ENCODE measurements at regions not wholly inside any gene's neighbourhood (a gene's known extent, or its start where the extent isn't known, plus 50 kb on each side); places are given as distances from the start of the nearest gene placed in this dataset.

DNA sequence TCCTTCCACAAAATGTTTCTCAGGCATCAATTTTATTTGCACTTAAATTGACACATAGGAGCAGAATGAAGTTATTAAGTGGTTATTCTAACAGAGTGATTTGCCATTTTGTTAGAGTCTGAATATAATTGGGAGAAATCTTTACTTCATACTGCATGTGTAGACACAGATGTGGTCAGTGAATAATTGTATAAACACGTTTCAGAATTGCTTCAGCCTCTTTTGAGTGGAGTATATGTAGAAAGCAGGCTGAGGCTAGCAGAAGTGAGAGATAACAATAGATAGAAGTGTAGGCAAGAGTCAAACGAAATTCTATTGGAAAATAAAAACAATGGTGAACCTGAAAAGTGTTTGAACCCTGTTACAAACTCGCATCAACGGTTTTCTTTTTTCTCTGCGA lies 270.7 kb downstream of the TMEM167A start:
- no peak overlapping the region for H3K4me3 ChIP-seq (ENCODE audit: low read length, poor library complexity, severe bottlenecking)
- H3K9ac ChIP-seq (ENCODE audit: low read depth, low read length, poor library complexity, severe bottlenecking): no peak overlapping the region
- no peak overlapping the region for H3K4me2 ChIP-seq (ENCODE audit: low read depth, low read length, poor library complexity, severe bottlenecking)
- H2AFZ ChIP-seq (ENCODE audit: low read length): no peak overlapping the region
- TF ChIP-seq, protein P1, sequence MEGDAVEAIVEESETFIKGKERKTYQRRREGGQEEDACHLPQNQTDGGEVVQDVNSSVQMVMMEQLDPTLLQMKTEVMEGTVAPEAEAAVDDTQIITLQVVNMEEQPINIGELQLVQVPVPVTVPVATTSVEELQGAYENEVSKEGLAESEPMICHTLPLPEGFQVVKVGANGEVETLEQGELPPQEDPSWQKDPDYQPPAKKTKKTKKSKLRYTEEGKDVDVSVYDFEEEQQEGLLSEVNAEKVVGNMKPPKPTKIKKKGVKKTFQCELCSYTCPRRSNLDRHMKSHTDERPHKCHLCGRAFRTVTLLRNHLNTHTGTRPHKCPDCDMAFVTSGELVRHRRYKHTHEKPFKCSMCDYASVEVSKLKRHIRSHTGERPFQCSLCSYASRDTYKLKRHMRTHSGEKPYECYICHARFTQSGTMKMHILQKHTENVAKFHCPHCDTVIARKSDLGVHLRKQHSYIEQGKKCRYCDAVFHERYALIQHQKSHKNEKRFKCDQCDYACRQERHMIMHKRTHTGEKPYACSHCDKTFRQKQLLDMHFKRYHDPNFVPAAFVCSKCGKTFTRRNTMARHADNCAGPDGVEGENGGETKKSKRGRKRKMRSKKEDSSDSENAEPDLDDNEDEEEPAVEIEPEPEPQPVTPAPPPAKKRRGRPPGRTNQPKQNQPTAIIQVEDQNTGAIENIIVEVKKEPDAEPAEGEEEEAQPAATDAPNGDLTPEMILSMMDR (conservative IDR thresholded peaks at IDR 0.05; ENCODE audit: low read length): no peak
- no peak for TF ChIP-seq EZH2phosphoT487 (IDR thresholded peaks at IDR 0.05; ENCODE audit: borderline replicate concordance)
- H3K9me3 ChIP-seq (ENCODE audit: insufficient read depth, low read depth, low read length): no peaks in the 10 kb centered on the region
- no peaks in the 10 kb centered on the region for H3F3A ChIP-seq (ENCODE audit: low read depth)
- H3K4me1 ChIP-seq (ENCODE audit: insufficient read depth, low read length, poor library complexity, severe bottlenecking): no peaks in the 10 kb centered on the region
- H3K27me3 ChIP-seq (ENCODE audit: insufficient read depth, low read length, poor library complexity, severe bottlenecking): no peaks in the 10 kb centered on the region
- H4K20me1 ChIP-seq (ENCODE audit: insufficient read depth, low read length, poor library complexity, severe bottlenecking): no peaks in the 10 kb centered on the region
- H3K36me3 ChIP-seq (ENCODE audit: insufficient read depth, low read length): no peaks in the 10 kb centered on the region
- no peaks in the 10 kb centered on the region for H3K79me2 ChIP-seq (ENCODE audit: insufficient read depth, low read length)
- H3K9me2 ChIP-seq (replicated peaks; ENCODE audit: low read depth, low read length): no peaks in the 10 kb centered on the region

DNA sequence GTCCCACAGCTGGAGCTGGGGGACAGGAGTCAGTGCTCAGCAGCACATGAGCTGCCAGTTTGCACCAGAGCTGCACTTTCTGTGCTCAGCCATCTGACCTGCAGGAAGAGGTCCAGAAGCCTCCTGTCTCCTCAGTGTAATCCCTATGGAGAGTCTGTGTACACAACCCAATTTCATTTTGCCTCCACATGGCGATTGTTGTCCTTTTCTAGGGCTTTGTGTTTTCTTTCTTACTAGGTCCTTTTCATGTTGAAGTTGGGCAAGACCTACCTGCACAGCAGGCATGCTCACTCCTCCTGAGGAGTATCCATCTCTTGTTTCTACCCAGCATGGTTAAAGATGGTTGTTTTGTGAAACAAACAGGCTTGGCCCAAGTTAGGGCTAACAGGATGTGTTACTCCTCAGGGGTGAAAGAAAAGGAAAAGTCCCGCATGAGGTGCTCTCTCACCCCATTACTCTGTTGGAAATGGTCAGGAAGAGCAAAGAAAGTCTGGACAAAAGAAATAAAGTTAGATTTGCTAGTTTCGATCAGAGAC lies 273.0 kb downstream of the TMEM167A start:
- no peaks in the 10 kb centered on the region for H3K79me2 ChIP-seq (ENCODE audit: insufficient read depth, low read length)
- H3K9me2 ChIP-seq (replicated peaks; ENCODE audit: low read depth, low read length): no peaks in the 10 kb centered on the region
- H3K36me3 ChIP-seq (ENCODE audit: insufficient read depth, low read length): no peaks in the 10 kb centered on the region
- H2AFZ ChIP-seq (ENCODE audit: low read length): no peak overlapping the region
- H3K4me1 ChIP-seq (ENCODE audit: insufficient read depth, low read length, poor library complexity, severe bottlenecking): no peaks in the 10 kb centered on the region
- no peaks in the 10 kb centered on the region for H3K9me3 ChIP-seq (ENCODE audit: insufficient read depth, low read depth, low read length)
- H3K4me2 ChIP-seq (ENCODE audit: low read depth, low read length, poor library complexity, severe bottlenecking): no peak overlapping the region
- TF ChIP-seq, protein P1 (conservative IDR thresholded peaks at IDR 0.05; ENCODE audit: low read length): no peak
- TF ChIP-seq EZH2phosphoT487 (IDR thresholded peaks at IDR 0.05; ENCODE audit: borderline replicate concordance): no peak
- no peak overlapping the region for H3K4me3 ChIP-seq (ENCODE audit: low read length, poor library complexity, severe bottlenecking)
- no peak overlapping the region for H3K9ac ChIP-seq (ENCODE audit: low read depth, low read length, poor library complexity, severe bottlenecking)
- H3K27me3 ChIP-seq (ENCODE audit: insufficient read depth, low read length, poor library complexity, severe bottlenecking): no peaks in the 10 kb centered on the region
- H3F3A ChIP-seq (ENCODE audit: low read depth): no peaks in the 10 kb centered on the region
- no peaks in the 10 kb centered on the region for H4K20me1 ChIP-seq (ENCODE audit: insufficient read depth, low read length, poor library complexity, severe bottlenecking)

DNA sequence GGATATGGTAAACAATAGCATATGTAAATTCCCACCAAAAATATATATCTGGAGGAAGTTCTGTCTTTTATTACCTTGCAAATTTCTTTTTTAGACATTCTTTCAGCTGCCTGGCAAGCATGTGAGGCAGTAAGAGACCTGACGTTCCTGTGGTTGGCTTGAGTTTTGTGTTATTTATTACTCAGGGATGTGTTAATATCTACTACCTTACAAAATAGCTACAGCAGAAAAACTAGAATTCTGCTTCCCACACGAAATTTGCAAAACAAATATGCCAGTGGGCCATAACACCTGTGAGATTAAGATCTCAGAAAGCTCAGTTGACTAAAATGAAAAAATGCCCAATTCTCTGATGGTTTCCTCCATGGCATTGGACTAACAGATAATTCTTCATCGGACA lies 274.2 kb downstream of the TMEM167A start:
- H3K9me3 ChIP-seq (ENCODE audit: insufficient read depth, low read depth, low read length): no peaks in the 10 kb centered on the region
- TF ChIP-seq EZH2phosphoT487 (IDR thresholded peaks at IDR 0.05; ENCODE audit: borderline replicate concordance): no peak
- TF ChIP-seq, protein P1 (conservative IDR thresholded peaks at IDR 0.05; ENCODE audit: low read length): no peak
- H3K27me3 ChIP-seq (ENCODE audit: insufficient read depth, low read length, poor library complexity, severe bottlenecking): no peaks in the 10 kb centered on the region
- no peak overlapping the region for H3K4me3 ChIP-seq (ENCODE audit: low read length, poor library complexity, severe bottlenecking)
- no peak overlapping the region for H2AFZ ChIP-seq (ENCODE audit: low read length)
- H3K79me2 ChIP-seq (ENCODE audit: insufficient read depth, low read length): no peaks in the 10 kb centered on the region
- no peaks in the 10 kb centered on the region for H3K4me1 ChIP-seq (ENCODE audit: insufficient read depth, low read length, poor library complexity, severe bottlenecking)
- H3F3A ChIP-seq (ENCODE audit: low read depth): no peaks in the 10 kb centered on the region
- H3K4me2 ChIP-seq (ENCODE audit: low read depth, low read length, poor library complexity, severe bottlenecking): no peak overlapping the region
- H3K36me3 ChIP-seq (ENCODE audit: insufficient read depth, low read length): no peaks in the 10 kb centered on the region
- no peak overlapping the region for H3K9ac ChIP-seq (ENCODE audit: low read depth, low read length, poor library complexity, severe bottlenecking)
- no peaks in the 10 kb centered on the region for H3K9me2 ChIP-seq (replicated peaks; ENCODE audit: low read depth, low read length)
- no peaks in the 10 kb centered on the region for H4K20me1 ChIP-seq (ENCODE audit: insufficient read depth, low read length, poor library complexity, severe bottlenecking)

Data from Loucy (cell line).